Right lobe of liver (tissue), 6 donors: ENCODE measurements at regions not wholly inside any gene's neighbourhood (a gene's known extent, or its start where the extent isn't known, plus 50 kb on each side); places are given as distances from the start of the nearest gene placed in this dataset.

Source experiments
- ATAC-seq, 4 donors: fragments of 200-7000 bp; cut with Tn5 transposase; one replicate each; pipeline ENCODE4 v1.9.1; 2020; ENCODE audit warnings: mild to moderate bottlenecking in 4 of 4, moderate library complexity in 4 of 4
- DNase-seq, 3 donors: peaks; one replicate each; pipeline ENCODE4 v3.0.0-alpha.2; 2020
- H3K27ac ChIP-seq, 3 donors: fragments of 200-600 bp; one replicate each; pipeline ENCODE4 v1.8.0; 2022
- H3K27me3 ChIP-seq, 2 donors: fragments of 200-600 bp; one replicate each; pipeline ENCODE4 v1.8.0; 2022
- H3K36me3 ChIP-seq, 4 donors: fragments of 200-600 bp; sonication (generic) in 1 of 4; one replicate each; pipeline versions ENCODE4 v1.5.1 to v1.8.0; 2017 to 2022; ENCODE audit warnings: control low read depth in 1 of 4
- H3K4me1 ChIP-seq, 4 donors: fragments of 200-600 bp; sonication (generic) in 1 of 4; one replicate each; pipeline versions ENCODE4 v1.5.1 to v1.8.0; 2017 to 2022; ENCODE audit warnings: control low read depth in 1 of 4
- H3K4me3 ChIP-seq, 3 donors: fragments of 200-600 bp; one replicate each; pipeline ENCODE4 v1.8.0; 2022
- H3K9me3 ChIP-seq, 4 donors: fragments of 200-600 bp; sonication (generic) in 1 of 4; one replicate each; pipeline versions ENCODE4 v1.5.1 to v1.8.0; 2017 to 2022; ENCODE audit warnings: control low read depth in 1 of 4
- POLR2A ChIP-seq: fragments of 450-650 bp; IDR thresholded peaks from one replicate; pipeline ENCODE4 v1.6.1; 2017; ENCODE audit warnings: antibody characterized with exemption, mild to moderate bottlenecking
- WGBS: methylation state at CpG from one replicate; pipeline ENCODE4 v1.1.6; 2018; ENCODE audit warnings: low coverage, low lambda C conversion rate; ENCODE audit not compliant: insufficient coverage; ENCODE audit errors: missing lambda C conversion rate; 5-methylcytosine and 5-hydroxymethylcytosine counted together
- intact Hi-C, 2 donors: fragments of 100-400 bp; cut with DNase I; formaldehyde crosslinking; loops; one replicate each; pipeline versions ENCODE4 v1.11.2 to v1.14.1; 2022
- TF ChIP-seq, protein P1 (sequence below), 4 donors: fragments of 200-600 bp in 3 of 4; fragments of 450-650 bp in 1 of 4; IDR thresholded peaks; one replicate each; pipeline versions ENCODE4 v1.5.1 to v1.8.0; 2016 to 2022; ENCODE audit warnings: antibody characterized with exemption in 4 of 4, mild to moderate bottlenecking in 2 of 4
- donor health status: DM: no; HTN: yes; CAD: no.
- donor health status: DM: no; HTN: no; CAD: no.
- donor health status: DM: no; HTN: no; CAD: no.
- donor health status: DM: no; HTN: yes; CAD: no.
- donor health status: DM: no; HTN: yes; CAD: no.

DNA sequence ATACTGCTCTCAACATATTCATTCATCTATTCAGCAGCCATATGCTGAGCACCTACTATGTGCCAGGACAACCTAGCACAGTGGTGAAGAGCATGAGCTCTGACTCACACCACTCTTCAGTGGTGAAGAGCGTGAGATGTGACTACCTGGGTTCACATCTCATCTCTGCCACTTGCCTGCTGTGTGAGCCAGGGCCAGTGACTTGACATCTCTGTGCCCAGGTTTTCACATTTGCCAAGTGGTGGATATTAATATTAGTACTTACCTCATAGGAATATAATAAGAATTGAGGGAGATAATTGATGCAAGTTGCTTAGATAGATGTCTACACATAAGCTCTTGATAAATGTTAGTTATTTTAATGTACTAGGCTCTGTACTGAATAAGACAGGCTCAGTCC is 488.9 kb downstream of the PTPRU start:
- ATAC-seq (no peak), DNase-seq (no peak)
- WGBS = no CpG with 5 or more reads among the region's 1 CpG
- Histone ChIP-seq H3K4me3 (no peak overlapping the region), H3K27me3 (no peaks in the 10 kb centered on the region), H3K9me3 (no peaks in the 10 kb centered on the region), H3K36me3 (no peaks in the 10 kb centered on the region), H3K27ac (no peak overlapping the region), H3K4me1 (no peaks in the 10 kb centered on the region)
- intact Hi-C loops = no loop called here
- TF ChIP-seq POLR2A = no peak
- TF ChIP-seq, protein P1, sequence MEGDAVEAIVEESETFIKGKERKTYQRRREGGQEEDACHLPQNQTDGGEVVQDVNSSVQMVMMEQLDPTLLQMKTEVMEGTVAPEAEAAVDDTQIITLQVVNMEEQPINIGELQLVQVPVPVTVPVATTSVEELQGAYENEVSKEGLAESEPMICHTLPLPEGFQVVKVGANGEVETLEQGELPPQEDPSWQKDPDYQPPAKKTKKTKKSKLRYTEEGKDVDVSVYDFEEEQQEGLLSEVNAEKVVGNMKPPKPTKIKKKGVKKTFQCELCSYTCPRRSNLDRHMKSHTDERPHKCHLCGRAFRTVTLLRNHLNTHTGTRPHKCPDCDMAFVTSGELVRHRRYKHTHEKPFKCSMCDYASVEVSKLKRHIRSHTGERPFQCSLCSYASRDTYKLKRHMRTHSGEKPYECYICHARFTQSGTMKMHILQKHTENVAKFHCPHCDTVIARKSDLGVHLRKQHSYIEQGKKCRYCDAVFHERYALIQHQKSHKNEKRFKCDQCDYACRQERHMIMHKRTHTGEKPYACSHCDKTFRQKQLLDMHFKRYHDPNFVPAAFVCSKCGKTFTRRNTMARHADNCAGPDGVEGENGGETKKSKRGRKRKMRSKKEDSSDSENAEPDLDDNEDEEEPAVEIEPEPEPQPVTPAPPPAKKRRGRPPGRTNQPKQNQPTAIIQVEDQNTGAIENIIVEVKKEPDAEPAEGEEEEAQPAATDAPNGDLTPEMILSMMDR (IDR thresholded peaks at IDR 0.05) = no peak

DNA sequence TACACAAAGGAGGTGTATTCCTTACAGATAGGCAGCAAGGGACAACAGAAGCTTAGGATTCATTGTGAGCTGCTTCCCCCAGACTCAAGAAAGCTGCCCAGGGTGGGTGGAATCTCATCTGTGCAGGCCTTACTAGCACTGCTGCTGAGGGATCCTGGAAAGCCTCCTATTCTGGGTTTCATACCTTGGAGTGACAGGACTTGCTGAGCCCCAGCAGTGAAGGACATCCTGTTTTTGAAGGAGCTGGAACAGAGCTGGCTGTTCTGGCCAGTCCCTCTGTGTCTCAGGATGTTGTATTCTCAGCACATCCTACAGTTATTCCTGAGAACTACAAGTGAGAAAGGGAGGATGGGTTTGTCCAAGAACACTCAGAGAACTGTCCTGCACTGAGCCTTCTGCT is 486.3 kb downstream of the PTPRU start:
- Histone ChIP-seq H3K36me3 (no peaks in the 10 kb centered on the region), H3K27ac (no peak overlapping the region), H3K27me3 (no peaks in the 10 kb centered on the region), H3K4me1 (no peaks in the 10 kb centered on the region), H3K4me3 (no peak overlapping the region), H3K9me3 (no peaks in the 10 kb centered on the region)
- no peak for DNase-seq
- TF ChIP-seq, protein P1 (IDR thresholded peaks at IDR 0.05) = no peak
- TF ChIP-seq POLR2A = no peak
- ATAC-seq = no peak
- intact Hi-C loops = no loop called here

DNA sequence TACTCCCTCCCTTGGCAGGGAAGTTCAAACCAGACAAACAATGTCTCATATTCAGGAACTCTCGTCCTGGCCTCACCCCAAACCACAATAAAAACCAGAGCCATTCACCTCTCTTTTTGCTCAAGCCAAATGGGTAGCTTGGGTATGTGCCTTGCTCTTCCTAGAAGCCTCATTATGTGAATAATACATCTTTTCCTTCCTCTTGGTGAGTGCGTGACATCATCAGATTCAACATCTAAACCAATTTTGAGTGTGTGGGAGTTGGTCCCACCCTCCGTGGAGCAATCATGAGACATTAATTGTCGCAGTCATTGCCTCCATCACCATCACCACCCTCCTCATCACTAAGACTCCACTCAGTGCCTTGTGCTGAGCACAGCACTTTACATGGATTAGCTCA is 482.9 kb downstream of the PTPRU start:
- 34% methylated on average over 4 of the region's 4 CpGs for WGBS
- no peak for TF ChIP-seq POLR2A
- TF ChIP-seq, protein P1 (IDR thresholded peaks at IDR 0.05) = no peak
- no peaks in the 10 kb centered on the region for H3K9me3 ChIP-seq

DNA sequence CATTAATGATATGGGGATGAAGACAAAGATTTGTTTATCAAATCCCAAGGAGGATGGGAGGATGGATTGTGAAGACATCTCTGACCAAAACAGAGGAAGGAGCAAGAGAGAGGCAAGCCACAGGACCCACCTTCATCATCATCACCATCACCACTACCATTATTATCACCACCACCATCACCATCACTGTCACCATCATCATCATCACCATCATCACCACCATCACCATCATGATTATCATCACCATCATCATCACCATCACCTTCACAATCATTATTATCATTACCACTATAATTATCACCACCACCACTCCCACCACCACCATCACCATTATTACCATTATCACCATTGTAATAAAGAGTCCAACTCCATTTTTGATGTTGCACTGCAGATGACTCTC is 482.5 kb downstream of the PTPRU start:
- intact Hi-C loops = no loop called here
- no peaks in the 10 kb centered on the region for H3K4me1 ChIP-seq
- no peak overlapping the region for H3K4me3 ChIP-seq
- no peaks in the 10 kb centered on the region for H3K27me3 ChIP-seq
- no peaks in the 10 kb centered on the region for H3K9me3 ChIP-seq
- no peak overlapping the region for H3K27ac ChIP-seq
- H3K36me3 ChIP-seq = no peaks in the 10 kb centered on the region
- DNase-seq (no peak), ATAC-seq (no peak)
- TF ChIP-seq, protein P1 (IDR thresholded peaks at IDR 0.05) = no peak
- no peak for TF ChIP-seq POLR2A

More for the DNA sequence above, 482.9 kb downstream of the PTPRU start:
- Histone ChIP-seq H3K4me3 (no peak overlapping the region), H3K4me1 (no peaks in the 10 kb centered on the region), H3K27ac (no peak overlapping the region), H3K27me3 (no peaks in the 10 kb centered on the region), H3K36me3 (no peaks in the 10 kb centered on the region)
- intact Hi-C loops = no loop called here
- no peak for ATAC-seq
- no peak for DNase-seq

DNA sequence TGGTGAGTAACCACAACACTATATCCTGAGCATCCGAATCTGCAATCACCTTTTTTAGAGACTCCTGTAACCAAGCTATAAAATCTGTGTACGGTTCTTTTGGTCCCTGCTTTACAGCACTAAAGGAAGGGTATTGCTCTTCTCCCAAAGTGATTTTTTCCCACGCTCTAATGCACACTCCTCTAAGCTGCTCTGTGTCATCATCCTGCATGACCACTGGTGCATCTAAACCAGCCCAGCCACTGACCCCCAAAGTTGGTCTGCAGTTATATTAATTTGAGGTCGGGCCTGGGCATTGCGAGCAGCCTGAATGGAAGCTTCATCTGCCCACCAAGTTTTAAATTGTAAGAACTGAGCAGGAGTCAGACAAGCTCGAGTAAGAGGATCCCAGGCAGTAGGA is 480.0 kb downstream of the PTPRU start:
- Histone ChIP-seq H3K36me3 (no peaks in the 10 kb centered on the region), H3K9me3 (no peaks in the 10 kb centered on the region), H3K27me3 (no peaks in the 10 kb centered on the region), H3K27ac (no peak overlapping the region), H3K4me1 (no peaks in the 10 kb centered on the region), H3K4me3 (no peak overlapping the region)
- 54% methylated on average over 5 of the region's 6 CpGs for WGBS
- no peak for DNase-seq
- TF ChIP-seq POLR2A = no peak
- TF ChIP-seq, protein P1 (IDR thresholded peaks at IDR 0.05) = no peak
- intact Hi-C loops = no loop called here
- no peak for ATAC-seq
